ENCODE measurements at regions not wholly inside any gene's neighbourhood (a gene's known extent, or its start where the extent isn't known, plus 50 kb on each side); places are given as distances from the start of the nearest gene placed in this dataset.

GRCh38 chr10:78512205-78512550, 478.5 kb downstream of the RPS24 start:
- no peaks in the 10 kb centered on the region for H3K36me3 ChIP-seq
- TF ChIP-seq CTCF (IDR thresholded peaks at IDR 0.05): no peak
- H3K27ac ChIP-seq: peak overlapping the region in 1 of 10 donors; percentile 21
- no peak for DNase-seq
- 77 to 84% methylated on average over 3 of the region's 3 CpGs for WGBS, 2 donors
- peaks cover 0 to 44% (median 4%) of the 10 kb centered on the region in 9 donors for H3K4me1 ChIP-seq
- ATAC-seq: no peak
- H3K27me3 ChIP-seq: no peaks in the 10 kb centered on the region
- no peaks in the 10 kb centered on the region for H3K9me3 ChIP-seq
- intact Hi-C loops (cut with DNase I): no loop called here
- H3K4me3 ChIP-seq: no peak overlapping the region

DNA sequence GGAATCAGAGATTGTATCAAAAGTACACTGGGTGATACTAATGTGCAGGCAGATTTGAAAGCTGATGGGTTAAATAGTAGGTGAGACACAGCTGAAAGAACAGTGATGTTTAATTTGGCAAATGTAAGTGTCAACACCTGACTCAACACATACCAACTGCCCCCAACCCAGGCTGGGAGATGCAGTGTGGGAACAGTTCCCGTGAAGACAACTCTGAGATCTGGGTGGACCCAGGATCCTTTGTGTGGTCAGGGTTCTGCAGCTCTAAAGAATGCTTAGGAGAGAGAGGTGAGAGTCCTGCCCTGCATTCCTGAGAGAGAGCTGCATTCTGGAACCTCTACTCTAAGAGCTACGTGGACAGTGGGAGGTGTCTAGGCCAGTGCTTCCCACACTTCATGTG, 479.7 kb downstream of the RPS24 start:
- H3K36me3 ChIP-seq: no peaks in the 10 kb centered on the region
- TF ChIP-seq CTCF (IDR thresholded peaks at IDR 0.05): no peak
- H3K9me3 ChIP-seq: no peaks in the 10 kb centered on the region
- no peaks in the 10 kb centered on the region for H3K27me3 ChIP-seq
- ATAC-seq (no peak), DNase-seq (no peak)
- H3K4me1 ChIP-seq: peaks cover 0 to 39% (median 4%) of the 10 kb centered on the region in 9 donors
- intact Hi-C loops (cut with DNase I): no loop called here
- H3K4me3 ChIP-seq: no peak overlapping the region
- H3K27ac ChIP-seq: no peak overlapping the region
- WGBS, 2 donors: 50 to 68% methylated on average over 2 of the region's 2 CpGs

GRCh38 chr10:78513986-78514385, 480.3 kb downstream of the RPS24 start:
- 95 to 98% methylated on average over 3 of the region's 3 CpGs for WGBS, 2 donors
- Histone ChIP-seq H3K9me3 (no peaks in the 10 kb centered on the region), H3K27me3 (no peaks in the 10 kb centered on the region), H3K4me1 (peaks cover 0 to 39% (median 4%) of the 10 kb centered on the region in 9 donors), H3K4me3 (no peak overlapping the region), H3K27ac (peak overlapping the region in 1 of 10 donors; percentile 64), H3K36me3 (no peaks in the 10 kb centered on the region)
- no peak for TF ChIP-seq CTCF (IDR thresholded peaks at IDR 0.05)
- intact Hi-C loops (cut with DNase I): no loop called here
- DNase-seq: no peak
- ATAC-seq: no peak

- no peak overlapping the region for H3K4me3 ChIP-seq
- WGBS, 2 donors: 90 to 92% methylated on average over 4 of the region's 4 CpGs
- ATAC-seq (no peak), DNase-seq (no peak)
- intact Hi-C loops (cut with DNase I): no loop called here
- no peaks in the 10 kb centered on the region for H3K27me3 ChIP-seq
- H3K9me3 ChIP-seq: no peaks in the 10 kb centered on the region
- TF ChIP-seq CTCF (IDR thresholded peaks at IDR 0.05): no peak
- no peaks in the 10 kb centered on the region for H3K36me3 ChIP-seq
- peaks cover 0 to 39% (median 4%) of the 10 kb centered on the region in 9 donors for H3K4me1 ChIP-seq
- H3K27ac ChIP-seq: peak overlapping the region in 4 of 10 donors; percentile 31 to 64 (median 37)
These were observed 480.8 kb downstream of the RPS24 start for GRCh38 chr10:78514459-78514858.
